GM10266 (cell line): ENCODE measurements at regions not wholly inside any gene's neighbourhood (a gene's known extent, or its start where the extent isn't known, plus 50 kb on each side); places are given as distances from the start of the nearest gene placed in this dataset.

ENCODE experiments used
- DNase-seq: peaks from one replicate; pipeline ENCODE4 v3.0.0; 2012; ENCODE audit errors: extremely low spot score
- TF ChIP-seq, protein P1 (sequence below): IDR thresholded peaks from 2 replicates; pipeline ENCODE4 v1.5.1; 2012; ENCODE audit warnings: mild to moderate bottlenecking, low read depth; ENCODE audit not compliant: control insufficient read depth, insufficient read depth; ENCODE audit errors: missing control alignments

DNA sequence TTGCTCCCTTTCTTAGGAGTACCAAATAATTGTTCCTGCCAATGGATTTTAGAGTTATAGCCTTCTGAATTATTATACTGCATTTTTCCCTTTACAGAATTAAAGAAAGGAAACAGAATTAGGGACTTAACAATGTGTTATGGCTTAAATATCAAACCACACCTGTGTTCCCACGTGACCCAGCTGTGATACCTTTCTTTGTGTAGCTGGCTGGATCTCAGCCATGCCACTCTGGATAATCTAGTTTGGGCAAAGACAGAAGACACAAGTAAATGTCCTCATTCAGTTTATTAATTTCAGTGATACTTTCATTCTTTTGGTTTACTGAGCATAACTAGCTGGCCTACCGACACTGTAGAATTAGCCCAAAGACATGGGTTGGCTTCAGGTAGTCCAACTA, 417.2 kb upstream of the ADAMTS16 start:
- no peak for DNase-seq
- TF ChIP-seq, protein P1, sequence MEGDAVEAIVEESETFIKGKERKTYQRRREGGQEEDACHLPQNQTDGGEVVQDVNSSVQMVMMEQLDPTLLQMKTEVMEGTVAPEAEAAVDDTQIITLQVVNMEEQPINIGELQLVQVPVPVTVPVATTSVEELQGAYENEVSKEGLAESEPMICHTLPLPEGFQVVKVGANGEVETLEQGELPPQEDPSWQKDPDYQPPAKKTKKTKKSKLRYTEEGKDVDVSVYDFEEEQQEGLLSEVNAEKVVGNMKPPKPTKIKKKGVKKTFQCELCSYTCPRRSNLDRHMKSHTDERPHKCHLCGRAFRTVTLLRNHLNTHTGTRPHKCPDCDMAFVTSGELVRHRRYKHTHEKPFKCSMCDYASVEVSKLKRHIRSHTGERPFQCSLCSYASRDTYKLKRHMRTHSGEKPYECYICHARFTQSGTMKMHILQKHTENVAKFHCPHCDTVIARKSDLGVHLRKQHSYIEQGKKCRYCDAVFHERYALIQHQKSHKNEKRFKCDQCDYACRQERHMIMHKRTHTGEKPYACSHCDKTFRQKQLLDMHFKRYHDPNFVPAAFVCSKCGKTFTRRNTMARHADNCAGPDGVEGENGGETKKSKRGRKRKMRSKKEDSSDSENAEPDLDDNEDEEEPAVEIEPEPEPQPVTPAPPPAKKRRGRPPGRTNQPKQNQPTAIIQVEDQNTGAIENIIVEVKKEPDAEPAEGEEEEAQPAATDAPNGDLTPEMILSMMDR, result no peak

DNA sequence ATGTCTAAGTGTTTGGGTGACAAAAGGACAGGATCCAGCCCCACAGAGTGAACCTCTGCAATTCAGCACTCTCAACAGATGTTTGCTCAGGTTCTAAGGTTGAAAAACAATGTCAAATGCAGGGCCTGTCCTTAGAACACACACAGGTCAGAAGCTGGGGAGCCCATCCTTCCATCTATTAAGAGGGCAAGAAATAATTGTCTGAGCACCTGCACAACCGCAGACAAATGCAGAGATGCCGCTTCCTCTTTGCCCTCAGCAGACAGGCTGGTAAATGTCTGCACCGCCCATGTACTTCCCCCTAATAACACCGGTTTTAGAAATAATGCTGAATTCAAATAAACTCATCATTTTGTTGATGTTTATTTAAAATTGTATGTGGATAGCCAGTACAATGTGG, 414.5 kb upstream of the ADAMTS16 start:
- TF ChIP-seq, protein P1, result no peak
- DNase-seq, result no peak

DNA sequence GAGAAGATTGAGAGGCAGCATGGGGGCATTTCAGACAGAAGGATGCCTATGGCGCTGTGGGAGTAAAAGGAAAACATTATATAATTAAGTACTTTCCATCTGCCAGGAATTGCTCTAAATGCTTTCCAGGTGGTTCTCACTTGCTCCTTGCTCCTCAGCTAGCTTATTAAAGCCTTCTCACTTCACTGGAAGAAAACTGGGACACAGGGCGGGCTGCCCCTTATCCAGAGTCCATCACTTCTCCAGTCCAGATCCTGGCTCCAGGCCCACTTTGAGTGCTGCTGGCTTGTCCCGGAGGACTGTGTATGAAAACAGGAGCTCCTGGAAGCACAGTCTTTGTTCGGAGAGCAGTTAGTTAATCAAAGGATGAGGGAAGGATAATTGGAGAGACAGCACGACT, 409.9 kb upstream of the ADAMTS16 start:
- no peak for DNase-seq
- TF ChIP-seq, protein P1, result no peak

DNA sequence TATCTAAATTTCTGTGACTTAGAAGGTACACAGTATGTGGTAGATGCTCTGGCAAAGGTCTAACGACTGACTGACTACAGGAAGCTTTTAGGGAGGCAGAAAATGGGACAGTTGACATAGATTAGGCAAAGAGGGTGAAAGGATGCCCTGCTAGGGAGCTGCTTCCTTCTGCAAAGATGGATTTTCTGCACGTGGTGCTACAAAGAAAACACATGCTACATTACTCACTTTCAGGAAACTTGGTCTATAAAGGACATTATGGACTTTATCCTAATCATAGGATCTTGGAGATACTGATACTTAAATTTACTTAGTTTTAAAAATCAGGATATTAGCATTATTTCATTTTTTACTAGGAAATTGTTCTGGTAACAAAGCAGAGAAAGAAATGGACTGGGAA, 405.8 kb upstream of the ADAMTS16 start:
- TF ChIP-seq, protein P1, result no peak
- no peak for DNase-seq

DNA sequence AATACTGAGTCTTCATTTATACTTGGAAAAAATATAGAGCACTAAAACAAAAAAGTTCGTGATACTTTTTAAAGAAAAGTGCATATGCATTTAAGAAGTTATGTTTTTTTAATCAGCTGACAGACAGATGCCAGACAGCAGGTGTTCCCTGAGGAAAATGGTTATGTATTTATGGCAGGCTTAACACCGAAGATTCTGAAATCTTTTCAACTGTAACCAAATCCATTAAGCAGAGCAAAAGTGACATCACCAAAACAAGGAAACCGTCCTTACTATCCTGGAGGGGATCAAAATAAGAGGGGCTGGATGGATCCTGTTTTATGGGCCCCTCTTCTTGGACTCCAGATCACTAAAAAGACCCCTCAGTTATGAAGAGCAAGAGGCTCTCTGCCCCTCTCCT, 404.9 kb upstream of the ADAMTS16 start:
- DNase-seq, result no peak
- TF ChIP-seq, protein P1, result no peak

DNA sequence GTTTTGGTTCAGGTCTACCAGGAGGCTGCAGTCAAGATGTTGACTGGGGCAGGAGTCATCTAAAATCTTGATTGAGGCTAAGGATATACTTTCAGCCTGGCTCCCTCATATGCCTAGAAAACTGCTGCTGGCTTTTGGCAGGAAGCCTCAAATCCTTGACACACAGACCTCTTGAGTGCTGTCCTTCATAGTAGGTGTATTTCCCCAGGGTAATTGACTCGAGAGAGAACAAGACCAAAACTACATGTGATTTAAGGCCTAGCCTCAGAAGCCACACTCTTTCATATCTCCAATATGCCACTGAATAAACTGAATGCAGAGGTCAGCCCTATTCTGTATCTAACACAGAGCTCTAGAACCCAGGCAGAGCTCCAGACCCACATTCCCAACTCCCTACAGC, 402.3 kb upstream of the ADAMTS16 start:
- no peak for DNase-seq
- TF ChIP-seq, protein P1, result no peak

DNA sequence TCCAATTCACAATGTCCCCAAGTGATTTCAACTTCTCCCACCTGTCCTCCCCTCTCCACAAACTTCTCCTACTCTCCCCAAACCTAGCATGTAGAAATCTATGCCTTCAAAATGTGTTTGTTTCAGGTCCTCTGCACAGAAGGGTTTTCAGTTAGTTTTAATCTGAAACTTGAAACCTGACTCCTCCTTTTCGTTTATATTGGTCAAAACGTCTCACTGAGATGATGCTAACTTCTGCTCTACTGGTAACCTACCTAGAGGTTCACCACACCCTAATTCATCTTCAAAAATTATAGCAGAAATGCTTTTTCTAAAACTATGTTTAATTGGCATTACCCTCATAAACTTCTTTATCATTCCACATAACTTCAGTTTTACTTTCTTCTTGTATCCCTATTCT, 401.8 kb upstream of the ADAMTS16 start:
- TF ChIP-seq, protein P1, result no peak
- DNase-seq, result no peak

DNA sequence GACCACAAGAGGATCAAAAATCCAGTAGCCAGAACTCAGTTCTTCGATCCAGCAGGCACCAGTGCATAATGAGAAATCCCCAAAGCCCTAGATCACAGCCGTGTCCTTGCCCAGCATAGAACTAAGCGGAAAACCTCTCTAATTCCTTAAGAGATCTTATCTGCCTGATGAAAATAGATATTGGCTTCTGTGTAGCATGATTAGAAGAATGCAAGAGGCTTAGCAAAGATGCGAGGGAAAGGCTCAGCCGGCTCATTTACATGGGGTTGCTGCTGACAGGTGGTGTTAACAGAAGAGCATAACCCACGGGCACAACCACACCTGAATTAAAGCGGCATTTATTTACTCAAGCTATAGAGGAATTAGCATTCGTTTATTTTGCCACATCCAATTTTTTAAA, 400.0 kb upstream of the ADAMTS16 start:
- DNase-seq, result no peak
- TF ChIP-seq, protein P1, result no peak
